GM12801 (cell line): ENCODE measurements at regions not wholly inside any gene's neighbourhood (a gene's known extent, or its start where the extent isn't known, plus 50 kb on each side); places are given as distances from the start of the nearest gene placed in this dataset.
A peak's percentile ranks its signal among the peaks of the same experiment; 100 is the strongest.

Experiments used
- CTCF ChIP-seq: IDR thresholded peaks from one replicate; pipeline ENCODE4 v1.5.1; 2011; ENCODE audit warnings: control low read depth; ENCODE audit not compliant: insufficient read length; ENCODE audit errors: extremely low read depth

DNA sequence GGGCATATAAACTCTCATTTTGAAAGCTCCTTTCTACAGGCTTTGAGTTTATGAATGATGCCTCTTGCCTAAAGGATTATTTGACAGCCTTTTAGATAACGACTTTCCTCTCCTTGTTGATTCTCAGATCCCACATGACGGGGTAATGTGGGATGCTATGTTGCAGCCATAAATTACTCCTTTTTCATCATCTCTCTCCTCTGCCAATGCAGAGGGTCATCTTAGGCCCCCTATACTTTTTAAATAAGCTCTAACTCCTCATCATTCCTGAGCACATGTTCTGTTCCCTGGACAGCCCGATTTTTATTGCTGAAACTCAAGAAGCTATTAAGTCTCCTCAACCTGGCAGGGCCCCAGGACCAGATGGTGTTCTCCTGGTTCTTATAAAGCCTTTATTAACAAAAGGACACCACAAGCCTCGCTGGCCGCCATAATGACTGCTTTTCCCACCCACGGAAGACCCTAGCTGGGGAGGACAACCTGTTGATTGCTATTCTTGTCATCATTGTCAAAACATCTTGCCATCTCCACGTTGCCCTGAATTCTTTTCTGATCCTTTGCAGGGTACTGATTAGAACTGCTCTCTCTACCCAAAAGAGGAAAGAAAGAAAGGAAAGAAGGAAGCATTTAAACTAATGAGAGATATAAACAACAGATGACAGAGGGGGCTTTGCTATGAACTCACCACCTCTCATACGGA, 150.7 kb downstream of the DHX15 start:
- TF ChIP-seq CTCF = no peak

GRCh38 chr4:24428850-24429249, 155.5 kb downstream of the DHX15 start:
- TF ChIP-seq CTCF = no peak

DNA sequence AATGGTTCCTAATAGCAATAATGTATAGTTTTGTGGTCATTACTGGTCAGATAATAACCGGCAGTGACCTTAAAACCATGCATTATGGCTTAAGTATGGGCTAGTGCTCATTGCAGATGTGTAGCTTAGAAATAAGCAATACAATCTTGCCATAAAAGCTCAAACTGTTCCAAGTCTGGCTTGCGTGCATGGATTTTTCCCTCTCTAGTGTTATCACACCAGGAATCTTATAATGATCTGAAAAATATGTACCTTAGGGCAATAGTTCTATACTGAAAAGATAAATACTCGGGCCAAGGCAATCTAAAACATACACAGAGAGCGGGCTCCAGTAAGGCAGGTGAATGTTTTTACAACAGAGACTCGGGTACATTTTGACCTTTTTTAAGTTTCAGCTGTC, 157.8 kb downstream of the DHX15 start:
- no peak for TF ChIP-seq CTCF

GRCh38 chr4:24425863-24426262, 158.5 kb downstream of the DHX15 start:
- no peak for TF ChIP-seq CTCF

DNA sequence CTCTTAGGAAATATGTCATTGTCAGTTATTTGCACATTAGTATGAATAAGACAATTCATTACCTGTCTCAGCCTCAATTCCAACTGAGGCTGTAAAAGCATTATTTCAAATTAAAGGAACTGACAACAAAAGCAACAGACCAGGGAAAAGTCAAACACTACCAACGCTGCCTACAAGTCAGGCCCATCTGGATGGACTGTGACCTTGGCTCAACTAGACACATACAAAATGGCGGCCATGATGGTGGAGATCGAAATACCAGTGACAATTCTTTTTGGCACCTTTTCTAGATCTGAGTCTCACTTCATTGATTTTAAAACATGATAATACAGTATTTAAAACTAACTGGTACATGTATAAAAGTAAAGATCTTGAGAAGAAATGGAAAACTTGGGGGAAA, 160.7 kb downstream of the DHX15 start:
- TF ChIP-seq CTCF = no peak

DNA sequence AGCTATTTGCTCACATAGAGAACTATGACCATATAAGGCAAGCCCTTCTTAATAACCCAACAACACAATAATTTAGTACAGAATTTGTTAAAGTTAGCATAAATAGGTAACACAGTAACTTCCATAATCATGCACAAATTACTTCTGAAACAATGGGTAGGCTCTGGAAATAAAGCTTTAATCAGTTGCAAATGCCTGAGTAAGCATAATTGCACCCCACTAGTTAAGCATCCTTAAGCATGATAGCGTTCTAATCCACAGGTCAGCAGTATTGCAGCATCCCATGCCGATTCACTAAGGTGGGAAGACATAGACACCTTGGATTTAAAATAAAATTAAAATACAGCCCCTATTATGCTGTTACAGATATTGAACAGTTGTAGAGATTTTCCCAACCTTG, 161.7 kb downstream of the DHX15 start:
- no peak for TF ChIP-seq CTCF

DNA sequence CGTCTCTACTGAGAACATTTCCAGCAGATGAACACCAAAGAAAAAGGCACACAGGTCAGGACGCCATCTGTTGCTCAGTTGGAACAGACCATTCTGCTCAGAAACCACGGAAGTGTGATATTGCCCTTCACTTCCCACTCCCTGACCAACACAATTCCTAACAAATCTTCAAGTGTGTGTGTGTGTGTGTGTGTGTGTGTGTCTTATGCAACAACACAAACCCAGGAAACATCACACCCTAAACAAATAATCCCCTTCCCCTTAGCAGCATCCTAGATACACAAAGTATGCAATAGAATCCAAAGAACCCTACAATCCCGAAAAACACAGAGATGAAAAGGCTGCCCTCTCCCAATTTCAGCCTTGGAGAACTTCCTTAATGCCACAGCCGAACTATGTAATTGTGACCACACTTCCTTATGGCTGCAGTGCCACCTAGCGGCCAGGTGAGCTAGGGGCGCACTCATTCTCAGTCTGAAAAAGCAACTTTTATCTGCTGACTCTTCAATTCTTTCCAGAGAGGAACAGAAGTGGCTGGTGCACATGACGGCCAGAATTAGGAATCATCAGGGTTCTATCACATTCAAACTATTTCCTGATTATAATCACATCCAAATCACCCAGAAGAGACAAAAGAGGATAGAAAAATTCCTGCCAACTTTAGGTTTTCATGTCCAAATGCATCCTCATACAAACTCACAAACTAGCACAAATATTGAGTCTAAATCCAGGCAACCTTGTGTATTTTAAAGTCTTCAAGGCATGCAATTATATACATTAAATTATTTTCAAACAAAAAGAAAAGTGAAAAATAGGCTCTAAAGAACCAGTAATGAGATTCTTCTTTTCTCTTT, 164.9 kb downstream of the DHX15 start:
- TF ChIP-seq CTCF = peak; percentile 24
